GM19467 (cell line): ENCODE measurements at regions not wholly inside any gene's neighbourhood (a gene's known extent, or its start where the extent isn't known, plus 50 kb on each side); places are given as distances from the start of the nearest gene placed in this dataset.

ENCODE experiments used
- ATAC-seq: cut with Tn5 transposase; IDR thresholded peaks from one replicate; pipeline ENCODE4 v1.9.1; 2021; ENCODE audit warnings: mild to moderate bottlenecking, moderate library complexity; ENCODE audit not compliant: unreplicated experiment

- ATAC-seq, result peak; percentile 48
Measured at GRCh38 chr4:81522711-81523110, 51.0 kb upstream of the RASGEF1B start.

- no peak for ATAC-seq
Measured at GRCh38 chr4:81521708-81522107, 50.0 kb upstream of the RASGEF1B start.
